Activated T-cell treated with anti-CD3 and anti-CD28 coated beads for 4 hours (primary cell): ENCODE measurements at regions not wholly inside any gene's neighbourhood (a gene's known extent, or its start where the extent isn't known, plus 50 kb on each side); places are given as distances from the start of the nearest gene placed in this dataset.

Experiments
- DNase-seq: peaks from one replicate; pipeline ENCODE4 v3.0.0-alpha.2; 2020

DNA sequence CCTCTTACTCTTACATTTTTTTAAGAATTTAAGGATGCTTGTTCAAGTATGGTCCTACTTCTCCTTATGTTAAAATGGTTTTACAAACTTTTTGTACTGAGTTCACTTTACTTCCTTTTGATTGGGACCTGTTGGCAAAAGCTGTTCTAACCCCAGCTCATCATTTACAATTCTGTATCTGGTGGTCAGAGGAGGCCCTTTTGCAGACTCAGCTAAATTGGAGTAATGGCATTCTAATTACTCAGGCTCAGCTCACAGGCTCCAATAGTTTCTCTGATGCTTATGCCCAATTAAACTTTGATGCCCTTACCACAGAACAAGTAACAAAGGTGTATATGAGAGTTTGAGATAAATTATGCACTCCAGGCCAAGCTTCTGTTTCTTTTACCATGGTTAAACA lies 1632.0 kb downstream of the UQCRFS1 start:
- DNase-seq: no peak
